K562 (cell line): ENCODE measurements at regions not wholly inside any gene's neighbourhood (a gene's known extent, or its start where the extent isn't known, plus 50 kb on each side); places are given as distances from the start of the nearest gene placed in this dataset.

Source experiments
- ATF1 ChIP-seq, 2 experiments: fragments of 450-650 bp in 1 of 2; IDR thresholded peaks; 2 replicates each; pipeline ENCODE4 v1.6.1; 2016; ENCODE audit warnings: missing compliant biosample characterization in 1 of 2, missing genetic modification characterization in 1 of 2
- CREBBP ChIP-seq: IDR thresholded peaks from one replicate; pipeline ENCODE4 v1.6.1; 2012; ENCODE audit warnings: low read depth, mild to moderate bottlenecking, control low read depth, inconsistent platforms, low read length
- EGR1 ChIP-seq: fragments of 450-650 bp; conservative IDR thresholded peaks from 2 replicates; pipeline ENCODE4 v1.6.1; 2017; ENCODE audit warnings: mild to moderate bottlenecking
- FOXP1 ChIP-seq: sonication (generic); formaldehyde crosslinking; IDR thresholded peaks from 2 replicates; pipeline ENCODE4 v1.8.0; 2022; ENCODE audit warnings: mild to moderate bottlenecking, missing genetic modification reagents
- HCFC1 ChIP-seq: IDR thresholded peaks from 2 replicates; pipeline ENCODE4 v1.6.1; 2012; ENCODE audit warnings: low read depth, low read length, improper control_type of control experiment
- MEIS2 ChIP-seq: fragments of 450-650 bp; IDR thresholded peaks from 2 replicates; pipeline ENCODE4 v1.6.1; 2014; ENCODE audit warnings: mild to moderate bottlenecking; ENCODE audit not compliant: partially characterized antibody
- MTA1 ChIP-seq: fragments of 450-650 bp; IDR thresholded peaks from 2 replicates; pipeline ENCODE4 v1.6.1; 2017; ENCODE audit warnings: borderline replicate concordance
- MTF1 ChIP-seq: fragments of 250-450 bp; sonication (Bioruptor Pico); IDR thresholded peaks from 2 replicates; pipeline ENCODE4 v1.9.0; 2021; ENCODE audit warnings: moderate library complexity, mild to moderate bottlenecking, inconsistent platforms, borderline replicate concordance
- MYC ChIP-seq, 2 experiments: fragments of 250-450 bp in 1 of 2; sonication (Bioruptor Pico) in 1 of 2; IDR thresholded peaks; 2 replicates each; pipeline versions ENCODE4 v1.5.1 to v1.6.1; 2012 to 2021; ENCODE audit warnings: low read depth in 2 of 2, borderline replicate concordance in 1 of 2, improper control_type of control experiment in 1 of 2, low read length in 1 of 2, mild to moderate bottlenecking in 1 of 2, moderate library complexity in 1 of 2
- POLR2A ChIP-seq: fragments of 450-650 bp; conservative IDR thresholded peaks from 2 replicates; pipeline ENCODE4 v1.6.1; 2016
- SIN3A ChIP-seq, 2 experiments: fragments of 150-350 bp in 1 of 2; IDR thresholded peaks; 2 replicates each; pipeline ENCODE4 v1.6.1; 2011 to 2016; ENCODE audit warnings: borderline replicate concordance in 2 of 2, low read depth in 2 of 2, low read length in 2 of 2, mild to moderate bottlenecking in 2 of 2, moderate library complexity in 2 of 2; ENCODE audit not compliant: control insufficient read depth in 1 of 2
- ZNF143 ChIP-seq: sonication (generic); formaldehyde crosslinking; IDR thresholded peaks from 2 replicates; pipeline ENCODE4 v1.9.0; 2022; ENCODE audit warnings: mild to moderate bottlenecking, missing genetic modification reagents
- TF ChIP-seq, protein P1 (sequence below), 3 experiments: IDR thresholded peaks in 2 of 3; conservative IDR thresholded peaks in 1 of 3; 2 replicates each; pipeline ENCODE4 v1.5.1; 2011 to 2012; ENCODE audit warnings: low read length in 3 of 3, mild to moderate bottlenecking in 3 of 3, control low read depth in 2 of 3, improper control_type of control experiment in 1 of 3, inconsistent platforms in 1 of 3, low read depth in 1 of 3, mixed read lengths in 1 of 3, moderate library complexity in 1 of 3; ENCODE audit not compliant: insufficient read depth in 2 of 3

DNA sequence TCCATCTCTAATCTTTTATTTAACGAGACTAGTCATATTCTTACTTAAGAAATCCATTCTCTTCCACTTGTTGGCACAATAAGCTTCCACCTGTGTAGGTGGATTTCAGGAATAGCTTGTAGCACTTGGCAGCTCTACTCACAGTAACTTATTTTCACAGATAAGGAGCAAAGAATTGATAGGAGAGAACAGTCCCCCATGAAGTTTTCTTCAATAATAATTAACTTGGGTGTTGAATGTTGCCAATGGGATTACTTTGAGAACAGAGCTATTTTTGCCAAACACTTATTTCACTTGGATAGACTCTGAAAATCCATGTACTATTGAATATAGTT lies 1388.6 kb upstream of the PIK3C3 start:
- no peak for TF ChIP-seq FOXP1 (CRISPR knock-in tag)
- TF ChIP-seq POLR2A: no peak
- TF ChIP-seq SIN3A (IDR thresholded peaks at IDR 0.05; ENCODE audit: borderline replicate concordance in 2 of 2, control insufficient read depth in 1 of 2, low read depth in 2 of 2, low read length in 2 of 2): no peak
- TF ChIP-seq EGR1: no peak
- no peak for TF ChIP-seq MYC (IDR thresholded peaks at IDR 0.05; ENCODE audit: low read depth, low read length)
- TF ChIP-seq MYC (CRISPR knock-in tag; IDR thresholded peaks at IDR 0.05; ENCODE audit: borderline replicate concordance, low read depth): no peak
- TF ChIP-seq, protein P1, sequence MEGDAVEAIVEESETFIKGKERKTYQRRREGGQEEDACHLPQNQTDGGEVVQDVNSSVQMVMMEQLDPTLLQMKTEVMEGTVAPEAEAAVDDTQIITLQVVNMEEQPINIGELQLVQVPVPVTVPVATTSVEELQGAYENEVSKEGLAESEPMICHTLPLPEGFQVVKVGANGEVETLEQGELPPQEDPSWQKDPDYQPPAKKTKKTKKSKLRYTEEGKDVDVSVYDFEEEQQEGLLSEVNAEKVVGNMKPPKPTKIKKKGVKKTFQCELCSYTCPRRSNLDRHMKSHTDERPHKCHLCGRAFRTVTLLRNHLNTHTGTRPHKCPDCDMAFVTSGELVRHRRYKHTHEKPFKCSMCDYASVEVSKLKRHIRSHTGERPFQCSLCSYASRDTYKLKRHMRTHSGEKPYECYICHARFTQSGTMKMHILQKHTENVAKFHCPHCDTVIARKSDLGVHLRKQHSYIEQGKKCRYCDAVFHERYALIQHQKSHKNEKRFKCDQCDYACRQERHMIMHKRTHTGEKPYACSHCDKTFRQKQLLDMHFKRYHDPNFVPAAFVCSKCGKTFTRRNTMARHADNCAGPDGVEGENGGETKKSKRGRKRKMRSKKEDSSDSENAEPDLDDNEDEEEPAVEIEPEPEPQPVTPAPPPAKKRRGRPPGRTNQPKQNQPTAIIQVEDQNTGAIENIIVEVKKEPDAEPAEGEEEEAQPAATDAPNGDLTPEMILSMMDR (IDR thresholded peaks at IDR 0.05 in 2 of 3, conservative IDR thresholded peaks at IDR 0.05 in 1 of 3; ENCODE audit: insufficient read depth in 2 of 3, low read depth in 1 of 3, low read length in 3 of 3): no peak
- TF ChIP-seq CREBBP: no peak
- TF ChIP-seq ZNF143: no peak
- no peak for TF ChIP-seq MTF1 (CRISPR knock-in tag)
- TF ChIP-seq MTA1: no peak
- no peak for TF ChIP-seq ATF1 (CRISPR knock-in tag; IDR thresholded peaks at IDR 0.05)
- TF ChIP-seq ATF1 (tag; IDR thresholded peaks at IDR 0.05): no peak
- no peak for TF ChIP-seq MEIS2
- no peak for TF ChIP-seq HCFC1
